AG08396 (cell line): ENCODE measurements at regions not wholly inside any gene's neighbourhood (a gene's known extent, or its start where the extent isn't known, plus 50 kb on each side); places are given as distances from the start of the nearest gene placed in this dataset.
A peak's percentile ranks its signal among the peaks of the same experiment; 100 is the strongest.

Source experiments
- DNase-seq: peaks from one replicate; pipeline ENCODE4 v3.0.0; 2012; ENCODE audit warnings: low spot score, mixed read lengths

DNA sequence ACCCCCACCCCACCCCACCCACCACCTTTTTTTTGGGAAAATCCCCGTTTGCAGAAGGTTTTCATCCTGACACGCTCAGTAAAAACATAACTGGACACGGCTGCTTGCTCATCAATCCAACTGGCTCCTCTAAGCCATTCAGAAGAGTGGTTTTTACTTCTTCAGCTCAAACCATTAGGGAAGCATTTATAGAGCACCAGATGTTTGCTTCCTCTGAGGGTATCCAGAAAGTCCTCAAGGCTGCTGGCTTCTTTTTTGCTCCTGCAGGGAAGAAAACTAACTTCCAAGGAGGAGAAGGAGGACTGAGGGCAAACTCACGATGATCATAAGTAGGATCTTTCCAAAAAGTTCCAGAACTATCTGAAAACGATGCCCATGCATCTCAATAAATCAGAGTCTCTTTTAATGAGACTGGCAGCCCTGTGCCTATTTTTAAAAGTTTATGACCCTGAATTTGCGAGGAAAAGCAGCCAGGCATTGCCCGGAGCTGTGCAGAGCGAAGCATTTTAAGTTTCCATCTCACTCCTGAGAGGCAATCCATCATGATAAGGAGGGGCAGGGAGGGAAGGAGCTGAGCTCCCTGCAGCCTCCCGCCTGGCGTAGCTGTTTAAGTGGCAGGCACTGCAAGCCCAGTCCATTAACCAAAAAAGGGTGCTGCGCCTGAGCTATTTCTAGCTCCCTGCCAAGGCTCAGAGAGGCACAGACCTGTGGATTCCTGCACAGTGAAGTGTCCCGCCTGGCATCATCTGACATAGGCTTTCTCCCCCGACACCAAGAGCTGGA is 146.3 kb upstream of the FOXF1 start:
- no peak for DNase-seq

DNA sequence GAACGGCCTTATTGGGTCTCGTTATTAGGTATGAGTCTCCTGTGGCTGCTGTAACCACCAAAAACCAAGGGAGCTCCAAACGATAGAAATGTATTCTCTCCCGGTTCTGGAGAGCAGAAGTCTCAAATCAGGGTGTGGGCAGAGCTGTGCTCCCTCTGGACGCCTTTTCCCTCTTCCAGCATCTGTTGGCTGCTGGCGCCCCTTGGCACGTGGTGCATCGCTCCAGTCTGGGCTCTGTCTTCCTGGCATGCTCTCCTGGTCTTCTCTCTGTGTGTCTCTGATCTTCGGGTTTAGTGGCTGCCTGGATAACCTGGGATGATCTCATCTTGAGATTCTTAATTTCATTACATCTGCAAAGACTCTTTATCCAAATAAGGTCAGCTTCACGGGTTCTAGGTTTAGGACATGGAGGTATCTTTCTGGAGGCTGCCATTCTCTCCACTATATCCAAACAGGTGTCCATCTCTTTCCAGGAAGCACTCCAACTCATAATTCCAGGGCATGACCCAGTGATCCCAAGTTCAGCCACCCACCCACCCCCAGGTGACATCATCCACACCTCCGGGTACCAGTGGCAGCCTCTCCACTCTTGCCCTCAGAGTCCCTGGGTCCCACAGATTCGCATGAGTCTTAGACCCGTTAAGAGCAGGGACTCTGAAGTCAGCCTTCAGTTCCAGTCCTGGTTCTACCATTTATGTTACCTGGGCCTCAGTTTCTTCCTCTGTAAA is 145.5 kb upstream of the FOXF1 start:
- DNase-seq: no peak

DNA sequence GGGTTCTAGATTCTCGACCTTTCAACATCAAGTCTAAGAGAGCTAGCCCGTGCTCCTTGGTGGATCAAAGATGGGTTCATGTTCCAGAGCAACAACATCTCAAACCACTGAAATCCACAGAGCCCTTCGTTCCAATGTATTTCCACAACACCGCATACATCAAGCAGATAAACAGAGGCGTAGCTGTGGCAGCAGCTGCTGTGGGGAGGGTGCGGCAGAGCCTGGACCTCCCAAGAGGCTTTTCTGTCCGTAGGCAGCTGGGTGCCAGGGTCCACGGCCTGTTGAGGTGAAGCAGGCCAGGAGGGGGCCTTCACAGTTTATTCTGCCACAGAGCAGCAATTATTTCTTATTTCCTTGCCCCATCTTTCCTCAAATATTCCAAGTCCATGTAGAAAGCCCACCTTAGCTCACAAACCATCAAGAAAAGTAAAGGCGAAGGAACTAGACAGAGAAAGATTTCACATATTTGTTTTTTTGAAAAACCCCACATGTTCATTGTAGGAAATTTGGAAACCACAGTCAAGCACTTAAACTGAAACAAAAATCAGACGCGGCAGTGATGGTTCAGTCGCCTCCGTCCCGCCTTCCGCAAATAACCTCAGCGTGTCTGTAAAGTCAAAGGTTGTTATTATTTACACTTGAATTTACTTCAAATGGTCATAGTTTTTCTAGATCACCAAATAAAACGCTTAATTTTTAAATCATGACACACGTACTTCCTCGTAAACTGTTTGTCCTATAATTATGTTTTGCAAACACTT is 144.6 kb upstream of the FOXF1 start:
- DNase-seq: no peak

DNA sequence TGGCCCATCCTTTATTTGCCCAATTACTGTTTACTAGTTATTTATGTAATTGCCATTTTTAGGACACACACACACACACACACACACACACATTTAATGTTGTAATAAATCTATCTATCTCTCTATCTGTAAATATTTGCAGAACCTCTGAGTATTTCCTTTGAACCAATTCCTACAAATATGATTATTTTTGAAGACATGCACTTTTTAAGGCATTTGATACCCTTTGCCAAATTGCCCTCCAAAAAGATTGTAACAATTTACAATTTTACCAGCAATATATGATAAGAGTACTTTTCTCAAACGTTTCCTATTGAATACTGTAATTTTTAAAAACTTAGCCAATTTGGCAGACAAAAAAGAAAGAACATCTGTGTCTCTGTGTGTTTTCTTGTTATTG is 143.8 kb upstream of the FOXF1 start:
- no peak for DNase-seq

DNA sequence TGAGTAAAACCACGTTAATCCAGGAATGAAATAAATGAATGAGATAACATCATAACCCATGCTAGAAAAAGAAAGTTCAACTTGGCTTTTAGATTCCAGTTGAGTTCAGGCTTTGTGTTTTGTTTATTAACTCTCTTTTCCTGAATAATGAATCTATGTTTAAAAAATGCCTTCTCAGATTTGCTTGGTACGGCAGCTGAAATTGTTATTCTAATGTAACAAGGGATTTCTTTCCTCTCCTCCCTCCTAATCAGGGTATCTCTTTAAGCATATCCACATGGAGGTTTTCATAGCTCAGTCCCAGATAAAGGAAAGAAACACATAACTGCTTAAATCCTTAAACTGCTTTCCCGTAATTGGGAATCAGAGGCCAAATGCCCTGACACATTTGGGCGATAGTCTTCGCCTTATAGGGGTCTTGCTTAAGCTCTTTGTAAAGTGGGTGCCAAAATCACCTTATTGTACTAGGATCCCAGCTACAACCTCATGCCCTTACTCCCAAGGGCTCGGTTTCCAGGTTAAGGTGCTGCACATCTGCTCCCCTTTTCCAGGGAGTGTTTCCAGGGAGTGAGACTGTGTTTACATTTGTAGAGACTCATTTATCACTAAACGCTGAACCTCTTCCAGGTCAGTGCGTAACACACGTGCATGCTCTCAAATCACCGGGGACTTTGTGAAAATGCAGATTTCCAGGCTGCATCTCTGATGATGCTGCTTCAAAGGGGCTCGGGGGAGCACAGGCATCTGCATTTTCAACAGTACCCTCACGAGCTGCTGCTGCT is 142.8 kb upstream of the FOXF1 start:
- no peak for DNase-seq

DNA sequence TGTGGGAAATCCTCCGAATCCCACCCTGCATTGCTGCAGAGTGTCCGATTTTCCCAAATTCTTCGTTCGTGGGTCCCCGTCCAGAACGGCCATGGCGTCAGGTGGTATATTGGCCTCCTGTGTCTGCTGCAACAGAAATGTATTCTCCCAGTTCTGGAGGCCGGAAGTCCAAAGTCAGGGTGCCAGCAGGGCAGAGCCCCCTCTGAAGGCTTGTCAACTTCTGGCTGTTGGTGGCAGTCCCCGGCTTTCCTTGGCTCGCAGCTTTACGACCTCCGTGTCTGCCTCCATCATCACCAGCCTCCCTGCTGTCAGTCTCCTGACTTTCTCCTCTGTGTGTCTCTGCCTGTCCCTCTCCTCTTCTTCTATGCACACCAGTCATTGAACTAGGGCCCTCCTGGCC is 142.1 kb upstream of the FOXF1 start:
- no peak for DNase-seq

DNA sequence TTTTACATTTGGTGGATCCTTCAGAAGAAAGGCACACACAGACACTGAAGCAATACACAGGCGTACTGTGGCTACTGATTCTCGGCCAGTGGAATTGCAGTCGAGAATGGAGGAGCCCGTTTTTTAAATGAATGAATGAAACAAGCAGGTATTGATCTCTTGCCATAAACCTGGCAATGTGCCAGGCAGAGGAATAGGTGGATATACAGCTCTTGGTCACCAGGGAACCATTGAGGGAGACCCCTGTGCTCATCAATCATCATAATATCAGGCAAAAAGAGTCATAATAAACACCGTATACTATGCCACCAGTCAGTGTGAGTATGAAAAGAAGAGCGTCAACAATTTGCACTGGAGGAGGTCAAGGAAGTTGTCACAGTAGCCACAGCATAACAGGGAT is 140.3 kb upstream of the FOXF1 start:
- DNase-seq: no peak

DNA sequence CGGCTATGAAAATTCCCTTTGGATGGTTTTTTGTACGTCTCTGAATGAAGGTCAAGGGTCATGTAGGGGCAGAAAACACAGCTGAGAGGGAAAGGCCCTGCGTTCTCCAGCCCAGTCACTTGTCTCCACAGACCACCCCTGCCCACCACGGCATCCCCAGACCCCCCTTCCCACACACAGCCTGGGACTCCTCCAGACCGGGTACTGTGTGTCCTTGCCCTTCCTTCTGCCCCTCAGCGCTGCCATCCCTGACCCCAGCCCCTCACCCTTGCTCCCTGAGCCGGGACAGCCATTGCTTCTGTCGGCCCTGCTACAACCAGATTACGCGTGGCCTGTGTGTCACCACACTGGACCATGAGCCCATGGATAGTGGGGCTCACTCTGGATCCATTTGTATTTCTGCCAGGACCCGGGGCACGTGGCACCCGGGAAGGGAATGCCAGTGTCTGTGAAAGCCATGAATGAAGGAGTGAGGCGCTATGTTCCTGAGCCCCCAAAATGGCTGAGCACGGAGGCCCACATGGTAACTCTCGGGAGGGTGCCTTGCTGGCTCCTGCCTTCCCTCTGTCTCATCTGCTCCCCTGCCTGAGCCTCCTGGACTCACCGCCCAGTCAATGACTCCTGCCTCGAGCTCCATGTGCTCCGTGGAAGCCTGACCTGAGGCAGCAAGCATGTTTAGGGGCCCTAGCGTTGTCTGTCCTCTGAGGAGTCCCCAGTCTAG is 139.1 kb upstream of the FOXF1 start:
- DNase-seq: no peak

DNA sequence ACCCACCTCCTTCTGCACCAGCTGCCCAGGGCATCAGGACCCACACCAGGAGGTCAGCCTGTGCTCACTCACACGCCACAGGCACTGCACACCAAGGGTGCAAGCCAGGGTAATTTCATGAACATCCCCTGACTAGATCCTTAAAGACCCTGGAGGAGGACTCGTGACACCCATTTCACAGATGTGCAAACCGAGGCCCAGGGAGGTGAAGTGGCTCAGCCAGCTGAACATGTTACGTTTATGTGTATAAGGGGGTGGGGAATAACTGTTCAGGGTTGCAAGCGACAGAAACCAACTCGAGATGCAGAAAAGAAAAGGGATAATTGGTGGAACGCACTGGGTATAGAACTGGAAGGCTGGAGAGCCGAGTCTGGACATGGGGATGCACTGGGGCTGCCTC is 138.1 kb upstream of the FOXF1 start:
- DNase-seq: no peak

DNA sequence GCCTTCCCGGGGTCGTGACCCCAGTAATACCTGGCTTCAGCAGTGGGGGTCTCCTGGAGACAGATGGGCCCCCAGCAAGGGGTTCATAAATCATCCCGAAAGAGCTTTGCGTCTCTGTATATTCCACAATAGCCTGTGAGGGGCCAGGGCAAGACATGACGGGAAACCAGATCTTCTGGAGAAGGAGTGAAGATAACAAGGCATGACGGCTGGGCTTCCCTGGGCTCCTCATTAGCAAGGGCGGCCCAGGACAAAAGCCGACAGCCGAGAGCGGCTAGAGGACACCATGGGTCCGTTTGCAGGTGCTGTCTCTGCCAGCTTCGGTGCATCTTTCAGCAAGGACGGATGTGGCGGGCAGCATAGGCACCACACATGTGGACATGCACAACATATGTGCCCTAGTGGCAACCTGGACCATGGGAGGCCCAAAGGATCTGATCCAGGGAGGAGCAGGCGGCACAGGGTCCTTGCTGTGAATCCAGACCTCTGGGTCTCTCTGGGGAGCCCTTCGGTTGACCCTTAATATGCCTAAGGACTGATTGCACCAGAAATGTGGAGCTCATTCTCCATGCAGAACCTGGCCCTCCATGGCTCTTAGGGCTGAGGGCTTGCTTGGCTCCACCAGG is 136.9 kb upstream of the FOXF1 start:
- DNase-seq: no peak

DNA sequence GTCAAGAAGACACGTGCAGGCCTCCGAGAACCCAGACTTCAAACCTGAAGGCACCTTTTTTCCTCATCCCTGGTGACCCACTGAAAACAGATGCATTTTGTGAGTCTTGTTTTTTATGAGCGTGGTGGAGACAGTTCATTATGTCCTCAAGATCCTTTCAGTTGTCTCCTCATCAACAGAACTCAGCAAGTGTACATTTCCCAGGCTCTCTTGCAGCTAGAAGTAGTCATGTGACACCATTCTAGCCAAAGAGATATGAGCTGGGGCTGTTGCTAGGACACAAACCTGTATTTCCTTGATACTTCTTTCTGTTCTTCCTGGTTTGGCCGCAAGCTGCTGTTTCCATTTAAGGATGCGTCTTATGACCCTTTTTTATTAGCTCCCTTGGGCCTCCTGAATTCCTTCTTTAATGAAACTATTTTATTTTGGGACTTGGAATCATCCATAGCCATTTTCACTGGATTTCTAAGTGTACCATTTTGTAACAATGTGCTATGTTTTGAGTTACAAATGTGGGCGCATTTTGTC is 135.7 kb upstream of the FOXF1 start:
- DNase-seq: no peak

DNA sequence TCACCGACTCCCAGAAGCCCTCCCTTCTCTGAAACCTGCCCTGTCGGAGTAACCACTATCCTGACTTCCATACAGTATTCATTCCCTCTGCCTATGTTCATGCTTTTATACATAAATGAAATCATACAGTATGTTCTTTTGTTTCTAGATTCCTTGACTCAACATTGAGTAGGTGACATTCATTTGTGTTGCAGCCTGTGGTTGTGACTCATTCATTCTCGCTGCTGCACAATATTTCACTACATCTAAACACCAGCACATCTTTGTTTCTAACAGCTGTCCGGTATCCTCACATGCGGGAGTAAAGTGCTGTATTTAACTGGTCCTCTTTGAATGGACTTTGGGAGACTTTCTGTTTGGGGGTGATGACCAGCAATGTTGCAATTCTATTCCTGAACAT is 135.0 kb upstream of the FOXF1 start:
- peak; percentile 70 for DNase-seq

DNA sequence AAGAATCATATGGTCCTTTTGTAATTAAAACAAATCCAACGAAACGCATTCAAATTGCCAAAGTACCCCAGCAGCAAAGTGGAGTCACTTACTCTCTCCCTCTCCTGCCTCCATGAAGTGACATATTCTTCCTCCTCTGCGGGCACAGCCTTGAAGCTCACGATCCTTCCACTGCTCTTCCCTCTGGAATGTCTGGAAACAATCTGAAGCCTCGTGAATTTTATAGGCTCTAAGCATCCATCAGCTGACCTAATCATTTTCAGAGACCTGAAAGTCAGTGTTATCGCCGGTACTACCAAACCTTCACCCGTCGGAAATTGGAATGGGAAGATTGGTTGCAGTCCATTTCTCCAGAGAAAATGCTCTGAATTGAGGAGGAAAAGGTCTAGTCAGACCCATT is 134.5 kb upstream of the FOXF1 start:
- DNase-seq: no peak

DNA sequence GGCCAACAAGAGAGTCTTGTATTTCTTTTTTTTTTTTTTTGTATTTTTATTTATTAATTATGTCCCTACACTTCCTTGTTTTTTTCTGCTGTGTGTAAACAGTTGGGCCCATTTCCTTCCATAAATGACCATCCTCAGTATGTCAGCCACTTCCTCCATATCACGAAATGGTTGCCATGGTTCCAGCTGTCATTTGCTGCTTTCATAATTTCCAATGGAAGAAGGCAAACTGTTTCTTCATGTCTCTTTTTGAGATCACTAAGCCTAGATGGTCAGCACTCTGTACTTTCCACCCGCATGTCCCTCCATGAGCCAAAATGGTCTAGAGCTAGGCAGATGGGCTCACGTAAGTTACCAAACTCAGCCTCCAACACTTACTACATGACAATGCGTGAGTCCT is 133.5 kb upstream of the FOXF1 start:
- no peak for DNase-seq

DNA sequence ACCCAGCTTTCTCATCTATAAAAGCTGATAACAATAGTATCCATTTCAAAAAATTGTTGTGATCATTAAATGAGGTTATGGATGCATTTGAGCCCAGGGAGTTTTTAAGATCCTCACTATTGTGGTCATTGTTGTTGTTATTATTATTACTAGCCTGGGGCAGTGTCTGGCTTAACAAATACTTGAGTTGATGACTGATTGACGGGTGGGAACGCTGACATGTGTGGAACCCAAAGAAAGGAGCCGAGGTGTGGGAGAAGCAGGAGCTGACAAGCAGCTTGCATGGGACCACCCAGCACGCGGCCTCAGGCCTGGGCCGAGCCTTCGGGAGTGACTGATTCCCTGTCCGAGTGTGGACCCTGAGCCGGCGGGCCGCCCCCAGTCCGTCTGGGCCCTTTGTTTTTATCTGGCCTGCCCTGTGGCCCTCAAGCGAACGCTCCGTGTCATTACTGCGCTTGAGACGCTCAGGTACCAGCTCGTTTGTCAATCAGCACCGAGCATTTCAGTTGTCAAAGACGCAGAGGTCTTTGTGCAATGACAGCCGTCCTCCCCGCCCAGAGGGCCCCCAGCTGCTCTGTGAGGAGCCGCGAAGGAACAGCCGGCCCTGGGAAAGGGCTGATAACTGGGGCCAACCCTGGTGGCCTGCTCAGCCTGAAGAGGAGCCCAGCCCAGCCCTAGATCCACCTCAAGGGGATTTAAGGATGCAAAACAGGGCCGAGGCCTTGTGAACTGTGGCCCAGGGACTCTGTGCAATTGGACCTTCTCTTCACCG is 132.9 kb upstream of the FOXF1 start:
- DNase-seq: no peak

DNA sequence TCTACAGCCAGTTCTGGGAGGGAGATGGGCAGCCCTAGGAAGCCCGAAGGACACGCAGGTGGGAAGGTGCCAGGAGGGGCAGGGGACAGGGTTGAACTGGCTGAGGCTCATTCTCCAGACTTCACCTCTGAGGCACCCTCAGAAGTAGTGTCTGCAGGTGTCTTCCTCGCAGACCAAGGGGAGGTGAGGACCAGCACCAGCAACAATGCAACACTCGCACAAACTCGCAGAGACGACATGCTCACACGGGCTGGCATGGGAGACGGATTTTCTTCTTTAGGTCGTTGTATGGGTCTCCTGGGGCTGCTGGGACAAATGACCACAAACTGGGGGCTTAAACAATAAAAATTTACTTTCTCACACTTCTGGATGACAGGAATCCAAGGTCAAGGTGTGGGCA is 132.2 kb upstream of the FOXF1 start:
- DNase-seq: no peak

DNA sequence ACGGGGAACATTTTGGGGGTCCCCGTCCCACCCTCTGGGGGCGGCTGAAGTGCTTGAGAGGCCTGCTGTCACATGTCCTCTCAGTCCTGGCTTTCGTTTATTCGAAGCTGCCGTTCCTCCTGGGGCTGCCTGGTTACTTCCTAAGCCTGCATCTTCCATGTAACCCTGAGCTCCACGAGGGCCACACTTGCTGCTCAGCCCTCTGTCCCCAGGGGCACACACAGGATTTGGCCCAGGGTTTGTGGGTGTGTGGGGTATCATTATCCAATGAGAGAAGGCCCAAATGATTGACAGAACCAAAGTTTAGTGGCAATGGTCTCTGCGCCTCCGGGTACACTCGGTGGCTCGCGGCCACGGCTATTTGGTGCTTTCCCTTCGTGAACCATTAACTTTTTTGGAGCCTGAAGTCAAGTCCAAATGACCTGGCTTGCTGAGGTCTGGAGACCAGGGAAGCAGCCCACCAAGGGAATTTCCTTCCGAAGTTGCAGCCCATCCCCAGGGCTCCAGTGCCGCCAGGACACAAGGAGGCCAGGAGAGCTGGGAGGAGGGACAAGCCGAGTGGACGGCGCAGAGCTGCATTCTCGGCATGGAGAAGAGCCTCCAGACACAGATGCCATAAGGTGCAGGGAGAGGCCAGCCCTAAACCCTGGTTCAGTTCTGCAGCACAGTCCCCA is 131.4 kb upstream of the FOXF1 start:
- no peak for DNase-seq

DNA sequence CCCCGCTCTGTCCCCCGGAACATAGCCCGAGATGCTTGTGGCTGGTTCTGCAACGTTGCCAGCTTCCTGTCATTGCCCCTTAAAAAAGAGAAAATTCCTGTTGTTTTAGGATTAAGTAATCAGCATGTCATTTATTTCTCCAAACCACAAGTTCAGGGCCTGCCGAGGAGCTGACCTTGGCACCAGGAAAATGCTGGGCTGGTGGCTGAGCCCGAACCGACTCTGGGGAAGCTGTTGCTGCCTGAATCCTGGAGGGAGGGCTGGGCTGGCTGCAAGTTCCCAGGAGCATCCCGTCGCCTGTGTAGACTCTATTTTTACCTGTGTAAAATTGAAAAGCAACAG is 130.9 kb upstream of the FOXF1 start:
- DNase-seq: peak; percentile 36

DNA sequence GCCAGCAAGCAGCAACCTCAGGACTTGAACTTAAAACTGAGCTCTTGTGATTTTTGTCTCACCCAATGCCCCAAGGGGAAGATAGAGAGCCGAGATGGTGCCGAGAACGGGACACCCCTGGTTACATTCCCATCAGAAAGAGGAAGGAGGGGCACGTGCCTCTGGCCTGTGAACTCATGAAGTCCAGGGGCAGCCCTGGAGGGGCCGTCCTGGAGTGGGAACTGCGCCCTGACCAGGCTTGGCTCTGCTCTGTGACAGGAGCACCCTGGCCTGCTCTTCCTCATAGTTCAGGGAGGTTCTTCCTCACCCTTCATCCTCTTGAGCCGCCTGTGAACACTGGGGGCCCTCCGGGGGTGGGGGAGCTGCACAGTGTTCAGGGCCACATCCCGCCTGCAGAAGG is 130.3 kb upstream of the FOXF1 start:
- DNase-seq: no peak

DNA sequence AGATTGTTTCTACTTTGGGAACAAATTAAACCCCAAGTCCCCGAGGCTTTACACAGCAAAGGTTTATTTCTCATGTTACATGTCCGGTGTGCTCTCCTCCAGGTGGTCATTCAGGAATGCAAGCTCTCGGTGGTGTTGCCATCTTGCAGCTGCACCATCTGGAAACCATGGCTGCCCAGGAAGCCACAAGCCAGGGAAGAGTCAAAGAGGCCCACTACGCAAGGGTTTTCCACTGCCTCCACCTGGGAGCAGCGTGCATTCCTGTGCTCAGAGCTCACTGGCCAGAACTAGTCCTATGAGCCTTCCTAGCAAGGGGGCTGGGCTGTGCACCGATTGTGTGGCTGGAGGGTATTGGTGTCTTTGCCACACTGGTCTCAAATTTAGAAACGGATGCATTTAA is 128.8 kb upstream of the FOXF1 start:
- DNase-seq: no peak
